Right lobe of liver (tissue), 6 donors: ENCODE measurements at regions not wholly inside any gene's neighbourhood (a gene's known extent, or its start where the extent isn't known, plus 50 kb on each side); places are given as distances from the start of the nearest gene placed in this dataset.

ENCODE experiments used
- ATAC-seq, 4 donors: fragments of 200-7000 bp; cut with Tn5 transposase; one replicate each; pipeline ENCODE4 v1.9.1; 2020; ENCODE audit warnings: mild to moderate bottlenecking in 4 of 4, moderate library complexity in 4 of 4
- DNase-seq, 3 donors: peaks; one replicate each; pipeline ENCODE4 v3.0.0-alpha.2; 2020
- H3K27ac ChIP-seq, 3 donors: fragments of 200-600 bp; one replicate each; pipeline ENCODE4 v1.8.0; 2022
- H3K27me3 ChIP-seq, 2 donors: fragments of 200-600 bp; one replicate each; pipeline ENCODE4 v1.8.0; 2022
- H3K36me3 ChIP-seq, 4 donors: fragments of 200-600 bp; sonication (generic) in 1 of 4; one replicate each; pipeline versions ENCODE4 v1.5.1 to v1.8.0; 2017 to 2022; ENCODE audit warnings: control low read depth in 1 of 4
- H3K4me1 ChIP-seq, 4 donors: fragments of 200-600 bp; sonication (generic) in 1 of 4; one replicate each; pipeline versions ENCODE4 v1.5.1 to v1.8.0; 2017 to 2022; ENCODE audit warnings: control low read depth in 1 of 4
- H3K4me3 ChIP-seq, 3 donors: fragments of 200-600 bp; one replicate each; pipeline ENCODE4 v1.8.0; 2022
- H3K9me3 ChIP-seq, 4 donors: fragments of 200-600 bp; sonication (generic) in 1 of 4; one replicate each; pipeline versions ENCODE4 v1.5.1 to v1.8.0; 2017 to 2022; ENCODE audit warnings: control low read depth in 1 of 4
- POLR2A ChIP-seq: fragments of 450-650 bp; IDR thresholded peaks from one replicate; pipeline ENCODE4 v1.6.1; 2017; ENCODE audit warnings: antibody characterized with exemption, mild to moderate bottlenecking
- WGBS: methylation state at CpG from one replicate; pipeline ENCODE4 v1.1.6; 2018; ENCODE audit warnings: low coverage, low lambda C conversion rate; ENCODE audit not compliant: insufficient coverage; ENCODE audit errors: missing lambda C conversion rate; 5-methylcytosine and 5-hydroxymethylcytosine counted together
- intact Hi-C, 2 donors: fragments of 100-400 bp; cut with DNase I; formaldehyde crosslinking; loops; one replicate each; pipeline versions ENCODE4 v1.11.2 to v1.14.1; 2022
- TF ChIP-seq, protein P1 (sequence below), 4 donors: fragments of 200-600 bp in 3 of 4; fragments of 450-650 bp in 1 of 4; IDR thresholded peaks; one replicate each; pipeline versions ENCODE4 v1.5.1 to v1.8.0; 2016 to 2022; ENCODE audit warnings: antibody characterized with exemption in 4 of 4, mild to moderate bottlenecking in 2 of 4
- donor health status: DM: no; HTN: yes; CAD: no.
- donor health status: DM: no; HTN: no; CAD: no.
- donor health status: DM: no; HTN: no; CAD: no.
- donor health status: DM: no; HTN: yes; CAD: no.
- donor health status: DM: no; HTN: yes; CAD: no.

DNA sequence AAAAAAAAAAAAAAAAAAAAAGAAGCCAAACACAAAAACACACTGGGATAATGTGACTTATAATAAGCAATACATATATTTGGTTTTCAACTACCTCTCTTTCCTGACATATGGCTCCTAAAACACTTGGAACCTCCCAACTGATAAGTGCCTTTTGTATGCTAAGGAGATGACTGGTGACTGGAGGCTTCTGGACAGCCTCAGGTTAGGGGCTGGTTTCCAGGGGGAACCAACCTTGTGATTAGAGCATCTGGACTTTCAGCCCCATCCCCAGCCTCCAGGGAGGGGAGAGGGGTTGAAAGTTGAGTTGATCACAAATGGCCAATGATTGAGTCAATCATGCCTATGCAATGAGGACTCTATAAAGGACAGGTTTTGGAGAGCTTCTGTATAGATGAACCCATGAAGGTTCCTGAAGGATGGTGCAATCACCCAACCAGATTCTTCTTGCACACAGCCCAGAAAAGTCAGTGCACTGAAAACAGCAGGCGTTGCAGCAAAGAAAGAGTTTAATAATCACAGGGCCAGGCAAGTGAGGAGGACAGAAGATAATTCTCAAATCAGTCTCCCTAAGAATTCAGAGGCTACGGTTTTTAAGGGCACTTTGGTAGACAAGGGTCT lies 276.7 kb downstream of the AUH start:
- TF ChIP-seq, protein P1, sequence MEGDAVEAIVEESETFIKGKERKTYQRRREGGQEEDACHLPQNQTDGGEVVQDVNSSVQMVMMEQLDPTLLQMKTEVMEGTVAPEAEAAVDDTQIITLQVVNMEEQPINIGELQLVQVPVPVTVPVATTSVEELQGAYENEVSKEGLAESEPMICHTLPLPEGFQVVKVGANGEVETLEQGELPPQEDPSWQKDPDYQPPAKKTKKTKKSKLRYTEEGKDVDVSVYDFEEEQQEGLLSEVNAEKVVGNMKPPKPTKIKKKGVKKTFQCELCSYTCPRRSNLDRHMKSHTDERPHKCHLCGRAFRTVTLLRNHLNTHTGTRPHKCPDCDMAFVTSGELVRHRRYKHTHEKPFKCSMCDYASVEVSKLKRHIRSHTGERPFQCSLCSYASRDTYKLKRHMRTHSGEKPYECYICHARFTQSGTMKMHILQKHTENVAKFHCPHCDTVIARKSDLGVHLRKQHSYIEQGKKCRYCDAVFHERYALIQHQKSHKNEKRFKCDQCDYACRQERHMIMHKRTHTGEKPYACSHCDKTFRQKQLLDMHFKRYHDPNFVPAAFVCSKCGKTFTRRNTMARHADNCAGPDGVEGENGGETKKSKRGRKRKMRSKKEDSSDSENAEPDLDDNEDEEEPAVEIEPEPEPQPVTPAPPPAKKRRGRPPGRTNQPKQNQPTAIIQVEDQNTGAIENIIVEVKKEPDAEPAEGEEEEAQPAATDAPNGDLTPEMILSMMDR (IDR thresholded peaks at IDR 0.05): no peak
- TF ChIP-seq POLR2A: no peak
- Histone ChIP-seq H3K27me3 (no peaks in the 10 kb centered on the region), H3K4me1 (no peaks in the 10 kb centered on the region), H3K9me3 (no peaks in the 10 kb centered on the region), H3K27ac (no peak overlapping the region), H3K36me3 (no peaks in the 10 kb centered on the region), H3K4me3 (no peak overlapping the region)
- WGBS: 71% methylated on average over 2 of the region's 2 CpGs
- no peak for DNase-seq
- ATAC-seq: no peak
- intact Hi-C loops: no loop called here

DNA sequence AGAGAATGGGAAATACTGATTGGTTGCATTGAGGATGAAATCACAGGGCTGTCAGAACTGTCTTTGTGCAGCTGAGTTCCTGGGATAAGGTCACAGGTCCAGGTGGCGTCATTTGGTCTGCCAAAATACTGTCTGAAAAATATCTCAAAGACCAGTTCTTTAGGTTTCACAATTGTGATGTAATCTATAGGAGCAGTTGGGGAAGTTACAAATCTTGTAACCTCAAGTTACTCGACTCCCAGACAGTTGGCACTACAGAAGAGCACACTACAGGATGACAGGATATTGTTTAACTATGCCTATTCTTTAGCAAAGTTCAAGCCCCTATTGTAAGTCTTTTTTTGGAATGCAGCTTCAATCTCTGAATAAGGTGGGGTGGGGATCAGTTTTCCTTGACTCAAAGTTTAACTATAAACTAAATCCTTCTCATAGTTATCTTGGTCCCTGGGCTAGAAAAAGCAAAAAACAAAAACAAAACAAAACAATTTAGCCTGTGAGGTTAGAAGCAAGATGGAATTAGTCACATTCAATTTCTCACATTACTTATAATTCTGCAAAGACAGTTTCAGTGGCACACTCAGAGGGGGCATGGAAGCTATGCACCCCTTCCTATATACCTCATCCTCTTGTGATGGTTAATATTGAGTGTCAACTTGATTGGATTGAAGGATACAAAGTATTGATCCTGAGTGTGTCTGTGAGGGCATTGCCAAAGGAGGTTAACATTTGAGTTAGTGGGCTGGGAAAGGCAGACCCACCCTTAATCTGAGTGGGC lies 276.0 kb downstream of the AUH start:
- Histone ChIP-seq H3K27ac (no peak overlapping the region), H3K9me3 (no peaks in the 10 kb centered on the region), H3K4me3 (no peak overlapping the region), H3K27me3 (no peaks in the 10 kb centered on the region), H3K36me3 (no peaks in the 10 kb centered on the region), H3K4me1 (no peaks in the 10 kb centered on the region)
- no peak for TF ChIP-seq POLR2A
- TF ChIP-seq, protein P1 (IDR thresholded peaks at IDR 0.05): no peak
- WGBS: 50% methylated on average over 1 of the region's 2 CpGs
- ATAC-seq: peak in 2 of 4 donors; percentile 30 to 43
- no peak for DNase-seq
- intact Hi-C loops: no loop called here

DNA sequence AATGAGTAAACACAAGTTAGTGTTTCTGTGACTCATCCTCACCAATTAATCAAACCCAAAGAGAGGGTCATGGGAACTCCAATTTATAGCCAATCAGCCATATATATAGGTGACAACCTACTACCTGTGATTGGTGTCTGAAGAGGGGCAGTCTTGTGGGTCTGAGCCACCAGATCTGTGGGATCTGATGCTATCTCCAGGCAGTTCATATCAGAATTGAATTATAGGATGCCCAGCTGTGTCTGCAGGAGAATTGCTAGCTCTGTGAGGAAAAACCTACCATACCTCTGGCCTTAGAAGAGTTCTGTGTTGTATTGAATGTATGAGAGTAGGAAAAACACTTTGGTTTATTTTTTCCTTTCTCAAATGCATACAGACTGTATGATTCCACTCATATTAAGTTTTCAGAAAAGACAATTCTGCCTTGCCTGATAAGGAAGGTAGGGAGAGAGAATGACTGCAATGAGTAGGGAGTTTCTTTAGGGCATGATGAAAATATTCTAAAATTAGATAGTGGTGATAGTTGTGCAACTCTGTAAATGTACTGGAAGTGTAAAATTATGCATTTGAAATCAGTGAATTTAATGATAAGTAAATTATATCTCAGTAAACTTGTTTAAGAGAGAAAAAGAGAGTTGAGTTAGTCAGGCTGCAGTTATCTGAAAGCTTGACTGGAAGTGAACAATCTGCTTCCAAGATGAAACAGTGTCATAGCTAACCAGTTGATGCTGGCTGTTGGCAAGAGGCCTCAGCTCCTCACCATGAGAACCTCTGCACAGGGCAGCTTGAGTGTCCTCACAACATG lies 274.9 kb downstream of the AUH start:
- no peak overlapping the region for H3K4me3 ChIP-seq
- H3K4me1 ChIP-seq: no peaks in the 10 kb centered on the region
- ATAC-seq (no peak), DNase-seq (no peak)
- no peak overlapping the region for H3K27ac ChIP-seq
- TF ChIP-seq, protein P1 (IDR thresholded peaks at IDR 0.05): no peak
- no peak for TF ChIP-seq POLR2A
- intact Hi-C loops: no loop called here
- no peaks in the 10 kb centered on the region for H3K36me3 ChIP-seq
- H3K27me3 ChIP-seq: no peaks in the 10 kb centered on the region
- H3K9me3 ChIP-seq: no peaks in the 10 kb centered on the region

DNA sequence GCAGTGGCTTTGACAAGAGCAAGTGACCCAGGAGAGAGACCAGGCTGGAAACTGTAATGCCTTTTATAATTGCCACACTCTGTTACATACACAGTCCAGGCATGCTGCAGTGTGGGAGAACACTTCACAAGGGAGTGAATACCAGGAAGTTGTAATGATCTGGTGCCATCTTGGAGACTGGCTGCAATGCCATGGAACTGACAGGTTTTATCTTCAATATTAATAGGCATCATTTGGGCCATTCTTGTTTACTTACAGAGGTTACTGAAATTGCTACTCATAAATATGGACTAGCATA lies 274.3 kb downstream of the AUH start:
- Histone ChIP-seq H3K27me3 (no peaks in the 10 kb centered on the region), H3K27ac (no peak overlapping the region), H3K4me1 (no peaks in the 10 kb centered on the region), H3K9me3 (no peaks in the 10 kb centered on the region), H3K4me3 (no peak overlapping the region), H3K36me3 (no peaks in the 10 kb centered on the region)
- DNase-seq (no peak), ATAC-seq (no peak)
- TF ChIP-seq POLR2A: no peak
- TF ChIP-seq, protein P1 (IDR thresholded peaks at IDR 0.05): no peak
- intact Hi-C loops: no loop called here
